LNCaP clone FGC (cell line): ENCODE measurements at regions not wholly inside any gene's neighbourhood (a gene's known extent, or its start where the extent isn't known, plus 50 kb on each side); places are given as distances from the start of the nearest gene placed in this dataset.

Experiments used
- DNase-seq: peaks from one replicate; pipeline ENCODE4 v3.0.0-alpha.2; 2011; ENCODE audit warnings: low read depth
- H3K4me3 ChIP-seq: 2 replicates; pipeline ENCODE4 v1.5.1; 2011; ENCODE audit warnings: mild to moderate bottlenecking, low read depth, low read length, control low read depth
- TF ChIP-seq, protein P1 (sequence below): IDR thresholded peaks from 2 replicates; pipeline ENCODE4 v1.5.1; 2012; ENCODE audit warnings: mild to moderate bottlenecking; ENCODE audit not compliant: control insufficient read depth, insufficient read depth; ENCODE audit errors: extremely low read depth

DNA sequence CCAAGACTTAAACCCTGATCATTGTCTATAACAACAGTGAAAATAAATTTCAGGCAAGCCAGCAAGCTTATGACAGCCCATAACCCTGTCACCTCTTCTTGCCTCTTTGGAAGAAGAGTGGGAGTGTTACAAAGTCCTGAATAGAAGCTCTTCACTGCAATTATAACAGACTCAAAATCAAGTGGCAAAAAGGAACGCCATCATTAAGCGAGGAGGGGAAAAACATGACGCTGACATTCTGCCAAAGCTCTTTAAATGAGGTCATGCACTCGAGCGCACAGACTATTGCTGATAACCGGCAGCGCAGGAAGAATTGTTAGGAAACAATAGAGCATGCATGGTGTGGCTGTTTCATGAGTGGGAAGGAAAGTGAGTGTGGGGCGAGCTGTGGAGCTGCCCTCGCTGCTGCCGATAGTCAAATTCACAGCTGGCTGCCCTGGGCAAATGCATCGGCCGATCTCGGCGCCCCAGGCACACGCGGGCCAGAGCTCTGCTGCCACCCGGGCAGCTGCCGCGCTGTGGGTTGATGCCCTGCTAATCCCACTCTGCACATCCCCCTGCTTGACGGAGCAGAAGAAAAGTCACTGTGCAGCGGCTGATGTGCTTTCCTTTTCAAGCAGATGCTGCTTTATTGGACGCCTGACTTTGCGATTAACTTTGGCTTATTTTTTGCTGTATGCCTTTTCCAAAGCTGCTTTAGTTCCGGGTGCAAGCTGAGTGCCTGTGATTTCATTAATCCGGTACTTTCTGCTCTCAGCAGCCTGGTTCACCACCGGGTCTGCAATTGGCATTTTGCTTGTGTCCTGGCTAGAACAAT is 102.4 kb upstream of the ST6GALNAC5 start:
- TF ChIP-seq, protein P1, sequence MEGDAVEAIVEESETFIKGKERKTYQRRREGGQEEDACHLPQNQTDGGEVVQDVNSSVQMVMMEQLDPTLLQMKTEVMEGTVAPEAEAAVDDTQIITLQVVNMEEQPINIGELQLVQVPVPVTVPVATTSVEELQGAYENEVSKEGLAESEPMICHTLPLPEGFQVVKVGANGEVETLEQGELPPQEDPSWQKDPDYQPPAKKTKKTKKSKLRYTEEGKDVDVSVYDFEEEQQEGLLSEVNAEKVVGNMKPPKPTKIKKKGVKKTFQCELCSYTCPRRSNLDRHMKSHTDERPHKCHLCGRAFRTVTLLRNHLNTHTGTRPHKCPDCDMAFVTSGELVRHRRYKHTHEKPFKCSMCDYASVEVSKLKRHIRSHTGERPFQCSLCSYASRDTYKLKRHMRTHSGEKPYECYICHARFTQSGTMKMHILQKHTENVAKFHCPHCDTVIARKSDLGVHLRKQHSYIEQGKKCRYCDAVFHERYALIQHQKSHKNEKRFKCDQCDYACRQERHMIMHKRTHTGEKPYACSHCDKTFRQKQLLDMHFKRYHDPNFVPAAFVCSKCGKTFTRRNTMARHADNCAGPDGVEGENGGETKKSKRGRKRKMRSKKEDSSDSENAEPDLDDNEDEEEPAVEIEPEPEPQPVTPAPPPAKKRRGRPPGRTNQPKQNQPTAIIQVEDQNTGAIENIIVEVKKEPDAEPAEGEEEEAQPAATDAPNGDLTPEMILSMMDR = no peak
- no peak for DNase-seq
- no peak overlapping the region for H3K4me3 ChIP-seq

GRCh38 chr1:76766381-76766780 is 100.9 kb upstream of the ST6GALNAC5 start:
- no peak for DNase-seq
- H3K4me3 ChIP-seq = no peak overlapping the region
- TF ChIP-seq, protein P1 = no peak

GRCh38 chr1:76769911-76770310 is 97.4 kb upstream of the ST6GALNAC5 start:
- no peak overlapping the region for H3K4me3 ChIP-seq
- no peak for DNase-seq
- TF ChIP-seq, protein P1 = no peak

- TF ChIP-seq, protein P1 = no peak
- no peak overlapping the region for H3K4me3 ChIP-seq
- DNase-seq = no peak
These were observed 96.3 kb upstream of the ST6GALNAC5 start for GRCh38 chr1:76770979-76771378.

DNA sequence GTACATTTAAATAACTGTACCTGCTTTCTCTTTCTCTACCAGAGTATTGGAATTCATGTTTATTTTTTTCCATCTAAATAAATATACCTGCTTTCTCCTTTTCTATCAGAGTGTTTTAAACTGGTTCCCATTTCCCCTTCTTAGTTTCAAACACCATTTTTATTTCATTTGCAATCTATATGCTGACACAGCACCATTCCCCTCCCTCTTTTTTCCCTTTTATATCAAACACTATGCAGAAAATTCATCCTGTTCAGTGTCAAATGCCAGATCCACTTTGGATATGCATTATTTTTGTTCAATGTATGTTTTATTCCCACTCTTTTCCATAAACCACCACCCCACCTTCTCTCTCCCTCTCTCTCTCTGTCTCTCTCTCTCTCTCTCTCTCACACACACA is 85.8 kb upstream of the ST6GALNAC5 start:
- DNase-seq = no peak
- no peak overlapping the region for H3K4me3 ChIP-seq
- TF ChIP-seq, protein P1 = no peak

- H3K4me3 ChIP-seq = no peak overlapping the region
- TF ChIP-seq, protein P1 = no peak
- DNase-seq = no peak
These were observed 84.5 kb upstream of the ST6GALNAC5 start for GRCh38 chr1:76782809-76783208.

GRCh38 chr1:76784502-76784901 is 82.8 kb upstream of the ST6GALNAC5 start:
- DNase-seq = no peak
- TF ChIP-seq, protein P1 = no peak
- H3K4me3 ChIP-seq = no peak overlapping the region
